Thoracic aorta (tissue), 2 donors: ENCODE measurements at regions not wholly inside any gene's neighbourhood (a gene's known extent, or its start where the extent isn't known, plus 50 kb on each side); places are given as distances from the start of the nearest gene placed in this dataset.
"Not testable (repeated sequence)": the region's sequence is repeated elsewhere in the genome, so short reads cannot be mapped to it uniquely, and the experiment has no call there.

ENCODE experiments used
- ATAC-seq: fragments of 150-250 bp; one replicate; pipeline ENCODE4 v1.8.0; 2017; ENCODE audit warnings: low read depth; ENCODE audit not compliant: insufficient number of reproducible peaks, low FRiP score
- DNase-seq: peaks from one replicate; pipeline ENCODE4 v3.0.0-alpha.2; 2020; ENCODE audit warnings: low spot score
- H3K27ac ChIP-seq, 2 donors: fragments of 200-600 bp; sonication (generic); 1 replicate in 1 of 2; 2 replicates in 1 of 2; pipeline ENCODE4 v1.5.1; 2016; ENCODE audit warnings: mild to moderate bottlenecking in 2 of 2, moderate library complexity in 2 of 2
- H3K27me3 ChIP-seq: fragments of 200-600 bp; sonication (generic); replicated peaks from 2 replicates; pipeline ENCODE4 v1.6.0; 2016; ENCODE audit warnings: mild to moderate bottlenecking; ENCODE audit not compliant: insufficient read depth
- H3K36me3 ChIP-seq: fragments of 200-600 bp; sonication (generic); one replicate; pipeline ENCODE4 v1.5.1; 2016
- H3K4me1 ChIP-seq, 2 donors: fragments of 200-600 bp; sonication (generic); 1 replicate in 1 of 2; 2 replicates in 1 of 2; pipeline versions ENCODE4 v1.5.1 to v1.6.0; 2016; ENCODE audit warnings: low read depth in 2 of 2, mild to moderate bottlenecking in 1 of 2; ENCODE audit not compliant: control insufficient read depth in 1 of 2
- H3K4me3 ChIP-seq: fragments of 200-600 bp; sonication (generic); 2 replicates; pipeline ENCODE4 v1.5.1; 2016; ENCODE audit warnings: mild to moderate bottlenecking
- H3K9me3 ChIP-seq: fragments of 200-600 bp; sonication (generic); 2 replicates; pipeline ENCODE4 v1.5.1; 2016
- CTCF ChIP-seq: fragments of 200-600 bp; sonication (generic); IDR thresholded peaks from one replicate; pipeline ENCODE4 v1.5.1; 2019; ENCODE audit warnings: antibody characterized with exemption

DNA sequence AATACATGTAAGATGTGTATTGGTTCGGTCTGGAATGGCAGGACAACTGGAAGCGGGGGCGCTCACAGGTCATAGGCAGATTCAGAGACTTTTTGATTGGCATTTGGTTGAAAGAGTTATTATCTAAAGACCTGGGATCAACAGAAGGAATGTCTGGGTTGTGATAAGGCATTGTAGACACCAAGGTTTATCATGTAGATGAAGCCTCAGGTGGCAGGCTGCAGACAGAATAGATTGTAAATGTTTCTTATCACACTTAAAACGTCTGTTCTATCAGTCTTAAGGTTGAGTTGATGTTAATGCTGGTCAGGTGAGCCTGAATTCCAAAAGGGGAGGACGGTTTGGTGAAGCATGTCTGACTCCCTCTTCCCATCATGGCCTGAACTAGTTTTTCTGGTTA is 295.9 kb upstream of the PROK2 start:
- Histone ChIP-seq H3K27me3 (no peaks in the 10 kb centered on the region), H3K27ac (no peak overlapping the region)
- TF ChIP-seq CTCF, result no peak

DNA sequence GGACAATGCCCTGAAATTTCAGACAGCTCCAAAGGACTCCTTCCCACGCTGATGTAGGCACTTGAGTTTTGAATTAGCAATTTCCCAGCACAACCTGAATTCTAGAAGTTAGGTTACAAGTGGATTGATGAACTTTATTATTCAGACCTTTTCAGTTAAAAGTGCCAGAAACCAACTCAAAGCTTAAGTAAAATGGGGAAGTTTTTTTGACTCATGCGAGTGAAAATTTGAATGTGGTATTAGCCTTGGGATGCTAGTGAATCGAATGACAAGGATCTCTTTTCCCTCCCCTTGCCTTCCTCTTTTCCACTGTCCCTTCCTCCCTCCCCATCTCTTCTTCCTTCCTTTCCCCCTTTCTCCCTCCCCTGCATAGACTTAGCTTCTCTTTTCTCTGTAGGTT is 295.1 kb upstream of the PROK2 start:
- H3K27me3 ChIP-seq, result no peaks in the 10 kb centered on the region
- H3K4me1 ChIP-seq, result peaks cover 16 to 37% of the 10 kb centered on the region in 2 donors
- DNase-seq (no peak), ATAC-seq (no peak)
- no peak overlapping the region for H3K4me3 ChIP-seq
- no peak overlapping the region for H3K27ac ChIP-seq
- peaks cover 3% of the 10 kb centered on the region for H3K9me3 ChIP-seq
- H3K36me3 ChIP-seq, result no peaks in the 10 kb centered on the region
- no peak for TF ChIP-seq CTCF

More for the DNA sequence above, 295.9 kb upstream of the PROK2 start:
- Histone ChIP-seq H3K36me3 (no peaks in the 10 kb centered on the region), H3K4me3 (no peak overlapping the region), H3K4me1 (peaks cover 16 to 37% of the 10 kb centered on the region in 2 donors), H3K9me3 (peaks cover 3% of the 10 kb centered on the region)
- ATAC-seq (no peak), DNase-seq (no peak)

DNA sequence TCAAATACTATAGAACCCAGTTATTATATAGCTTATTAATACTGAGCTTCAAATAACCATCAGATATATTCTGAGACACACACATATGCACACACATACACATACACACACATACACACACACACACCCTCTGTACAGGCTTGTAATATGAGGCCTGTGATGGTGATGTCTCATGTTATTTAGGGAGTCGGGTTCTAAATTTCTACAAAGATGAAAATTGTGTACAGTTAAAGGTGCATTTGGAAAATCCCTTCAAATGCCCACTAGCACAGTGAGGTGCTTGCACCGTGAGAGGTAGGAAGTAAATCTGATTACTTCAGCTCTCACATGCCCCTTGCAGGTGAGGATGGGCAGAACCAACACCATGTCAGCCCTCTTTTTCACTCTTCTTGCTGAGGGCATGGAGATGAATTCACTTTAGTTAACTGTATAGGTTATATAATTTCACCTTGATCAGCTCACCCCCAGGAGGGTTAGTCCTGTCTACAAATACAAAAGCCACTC is 294.5 kb upstream of the PROK2 start:
- H3K27ac ChIP-seq, result no peak overlapping the region
- H3K27me3 ChIP-seq, result no peaks in the 10 kb centered on the region
- DNase-seq (no peak), ATAC-seq (no peak)
- no peaks in the 10 kb centered on the region for H3K36me3 ChIP-seq
- TF ChIP-seq CTCF, result no peak
- H3K9me3 ChIP-seq, result peaks cover 3% of the 10 kb centered on the region
- H3K4me3 ChIP-seq, result no peak overlapping the region
- peaks cover 16 to 37% of the 10 kb centered on the region in 2 donors for H3K4me1 ChIP-seq

GRCh38 chr3:72078676-72079368 is 293.9 kb upstream of the PROK2 start:
- no peak for TF ChIP-seq CTCF
- no peak for ATAC-seq
- peaks cover 16 to 37% of the 10 kb centered on the region in 2 donors for H3K4me1 ChIP-seq
- DNase-seq, result no peak
- H3K36me3 ChIP-seq, result no peaks in the 10 kb centered on the region
- no peaks in the 10 kb centered on the region for H3K27me3 ChIP-seq
- H3K9me3 ChIP-seq, result peaks cover 3% of the 10 kb centered on the region
- no peak overlapping the region for H3K4me3 ChIP-seq
- H3K27ac ChIP-seq, result no peak overlapping the region

GRCh38 chr3:72077473-72078259 is 292.7 kb upstream of the PROK2 start:
- Histone ChIP-seq H3K27me3 (no peaks in the 10 kb centered on the region), H3K4me1 (peaks cover 16 to 35% of the 10 kb centered on the region in 2 donors), H3K9me3 (peaks cover 3% of the 10 kb centered on the region), H3K36me3 (no peaks in the 10 kb centered on the region), H3K4me3 (no peak overlapping the region), H3K27ac (no peak overlapping the region)
- no peak for ATAC-seq
- TF ChIP-seq CTCF, result no peak
- no peak for DNase-seq

DNA sequence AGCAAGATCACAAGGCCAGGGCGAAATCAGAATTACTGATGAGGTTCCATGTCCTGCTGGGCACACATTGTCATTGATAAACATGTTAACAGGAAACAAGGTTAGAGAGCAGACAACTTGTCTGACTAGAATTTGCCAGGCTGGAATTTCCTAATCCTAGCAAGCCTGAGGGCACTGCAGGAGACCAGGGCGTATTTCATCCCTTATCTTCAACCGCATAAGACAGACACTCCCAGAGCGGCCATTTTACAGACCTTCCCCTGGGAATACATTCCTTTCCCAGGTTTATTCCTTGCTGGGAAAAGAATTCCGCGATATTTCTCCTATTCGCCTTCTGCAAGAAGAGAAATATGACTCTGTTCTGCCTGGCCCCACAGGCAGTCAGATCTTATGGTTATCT is 290.9 kb upstream of the PROK2 start:
- not testable (repeated sequence) for H3K4me3 ChIP-seq, H3K27ac ChIP-seq, ATAC-seq, H3K9me3 ChIP-seq, H3K36me3 ChIP-seq, H3K27me3 ChIP-seq, DNase-seq
- peaks cover 5 to 19% of the 10 kb centered on the region in 2 donors for H3K4me1 ChIP-seq
